Skeletal muscle satellite cell (primary cell): ENCODE measurements at regions not wholly inside any gene's neighbourhood (a gene's known extent, or its start where the extent isn't known, plus 50 kb on each side); places are given as distances from the start of the nearest gene placed in this dataset.
"Not testable (repeated sequence)": the region's sequence is repeated elsewhere in the genome, so short reads cannot be mapped to it uniquely, and the experiment has no call there.

Experiments
- H3K27me3 ChIP-seq: 2 replicates; pipeline ENCODE4 v1.7.0; 2013; ENCODE audit warnings: low read length; ENCODE audit not compliant: control insufficient read depth, insufficient read depth
- H3K36me3 ChIP-seq: 2 replicates; pipeline ENCODE4 v1.7.0; 2013; ENCODE audit warnings: mild to moderate bottlenecking, control low read depth, low read length; ENCODE audit not compliant: insufficient read depth
- H3K4me1 ChIP-seq: 2 replicates; pipeline ENCODE4 v1.7.0; 2013; ENCODE audit warnings: low read length; ENCODE audit not compliant: control insufficient read depth, insufficient read depth
- H3K4me2 ChIP-seq: 2 replicates; pipeline ENCODE4 v1.7.0; 2013; ENCODE audit warnings: mild to moderate bottlenecking, low read length
- H3K4me3 ChIP-seq: 2 replicates; pipeline ENCODE4 v1.7.0; 2013; ENCODE audit warnings: low read length
- H3K9ac ChIP-seq: 2 replicates; pipeline ENCODE4 v1.7.0; 2013; ENCODE audit warnings: mild to moderate bottlenecking, low read depth, low read length, moderate library complexity
- H3K9me3 ChIP-seq: replicated peaks from 2 replicates; pipeline ENCODE4 v1.7.0; 2013; ENCODE audit warnings: mild to moderate bottlenecking, control low read depth, low read length

GRCh38 chr10:109762555-109762954 lies 160.8 kb downstream of the XPNPEP1 start:
- H3K27me3 ChIP-seq, result no peaks in the 10 kb centered on the region
- no peak overlapping the region for H3K4me2 ChIP-seq
- no peak overlapping the region for H3K4me3 ChIP-seq
- H3K9ac ChIP-seq, result no peak overlapping the region
- no peaks in the 10 kb centered on the region for H3K36me3 ChIP-seq
- H3K4me1 ChIP-seq, result no peaks in the 10 kb centered on the region
- no peaks in the 10 kb centered on the region for H3K9me3 ChIP-seq

GRCh38 chr10:109757670-109758069 lies 165.6 kb downstream of the XPNPEP1 start:
- not testable (repeated sequence) for H3K36me3 ChIP-seq, H3K9me3 ChIP-seq, H3K4me3 ChIP-seq, H3K4me2 ChIP-seq, H3K4me1 ChIP-seq, H3K27me3 ChIP-seq, H3K9ac ChIP-seq

GRCh38 chr10:109746861-109747260 lies 176.4 kb downstream of the XPNPEP1 start:
- no peaks in the 10 kb centered on the region for H3K9me3 ChIP-seq
- no peak overlapping the region for H3K9ac ChIP-seq

GRCh38 chr10:109744020-109744419 lies 179.3 kb downstream of the XPNPEP1 start:
- H3K27me3 ChIP-seq, result no peaks in the 10 kb centered on the region
- no peaks in the 10 kb centered on the region for H3K36me3 ChIP-seq
- peak overlapping the region; percentile 29 for H3K4me3 ChIP-seq
- no peaks in the 10 kb centered on the region for H3K9me3 ChIP-seq
- peak overlapping the region; percentile 55 for H3K4me2 ChIP-seq
- peaks cover 52% of the 10 kb centered on the region for H3K4me1 ChIP-seq
- peak overlapping the region; percentile 41 for H3K9ac ChIP-seq

More at GRCh38 chr10:109746861-109747260, 176.4 kb downstream of the XPNPEP1 start:
- H3K27me3 ChIP-seq, result no peaks in the 10 kb centered on the region
- H3K36me3 ChIP-seq, result no peaks in the 10 kb centered on the region
- no peak overlapping the region for H3K4me2 ChIP-seq
- H3K4me3 ChIP-seq, result no peak overlapping the region
- H3K4me1 ChIP-seq, result peaks cover 28% of the 10 kb centered on the region

GRCh38 chr10:109743574-109743973 lies 179.7 kb downstream of the XPNPEP1 start:
- no peaks in the 10 kb centered on the region for H3K27me3 ChIP-seq
- H3K36me3 ChIP-seq, result no peaks in the 10 kb centered on the region
- H3K4me1 ChIP-seq, result peaks cover 52% of the 10 kb centered on the region
- H3K4me2 ChIP-seq, result peak overlapping the region; percentile 40
- no peak overlapping the region for H3K4me3 ChIP-seq
- peak overlapping the region; percentile 12 for H3K9ac ChIP-seq
- H3K9me3 ChIP-seq, result no peaks in the 10 kb centered on the region

GRCh38 chr10:109743146-109743545 lies 180.2 kb downstream of the XPNPEP1 start:
- Histone ChIP-seq H3K36me3 (no peaks in the 10 kb centered on the region), H3K4me2 (peak overlapping the region; percentile 40), H3K9ac (peak overlapping the region; percentile 12), H3K4me1 (peaks cover 52% of the 10 kb centered on the region), H3K27me3 (no peaks in the 10 kb centered on the region), H3K9me3 (no peaks in the 10 kb centered on the region), H3K4me3 (no peak overlapping the region)

- Histone ChIP-seq H3K4me2 (no peak overlapping the region), H3K9me3 (no peaks in the 10 kb centered on the region), H3K36me3 (no peaks in the 10 kb centered on the region), H3K27me3 (no peaks in the 10 kb centered on the region), H3K9ac (peak overlapping the region; percentile 14), H3K4me1 (peaks cover 52% of the 10 kb centered on the region), H3K4me3 (no peak overlapping the region)
These were observed 181.6 kb downstream of the XPNPEP1 start for GRCh38 chr10:109741712-109742111.

GRCh38 chr10:109740436-109740835 lies 182.9 kb downstream of the XPNPEP1 start:
- Histone ChIP-seq H3K4me1 (peaks cover 52% of the 10 kb centered on the region), H3K9ac (no peak overlapping the region), H3K27me3 (no peaks in the 10 kb centered on the region), H3K4me3 (no peak overlapping the region), H3K9me3 (no peaks in the 10 kb centered on the region), H3K4me2 (peak overlapping the region; percentile 57), H3K36me3 (no peaks in the 10 kb centered on the region)

- peaks cover 30% of the 10 kb centered on the region for H3K4me1 ChIP-seq
- H3K9me3 ChIP-seq, result no peaks in the 10 kb centered on the region
- H3K27me3 ChIP-seq, result no peaks in the 10 kb centered on the region
- no peak overlapping the region for H3K9ac ChIP-seq
- no peaks in the 10 kb centered on the region for H3K36me3 ChIP-seq
- no peak overlapping the region for H3K4me3 ChIP-seq
- H3K4me2 ChIP-seq, result no peak overlapping the region
These were observed 185.7 kb downstream of the XPNPEP1 start for GRCh38 chr10:109737626-109738025.

GRCh38 chr10:109737009-109737408 lies 186.3 kb downstream of the XPNPEP1 start:
- no peak overlapping the region for H3K9ac ChIP-seq
- H3K36me3 ChIP-seq, result no peaks in the 10 kb centered on the region
- no peaks in the 10 kb centered on the region for H3K27me3 ChIP-seq
- no peak overlapping the region for H3K4me2 ChIP-seq
- H3K4me1 ChIP-seq, result peaks cover 25% of the 10 kb centered on the region
- no peak overlapping the region for H3K4me3 ChIP-seq
- no peaks in the 10 kb centered on the region for H3K9me3 ChIP-seq

GRCh38 chr10:109735776-109736175 lies 187.5 kb downstream of the XPNPEP1 start:
- Histone ChIP-seq H3K4me1 (peaks cover 13% of the 10 kb centered on the region), H3K36me3 (no peaks in the 10 kb centered on the region), H3K27me3 (no peaks in the 10 kb centered on the region), H3K4me2 (no peak overlapping the region), H3K4me3 (no peak overlapping the region), H3K9me3 (no peaks in the 10 kb centered on the region), H3K9ac (no peak overlapping the region)

GRCh38 chr10:109732254-109732965 lies 190.9 kb downstream of the XPNPEP1 start:
- Histone ChIP-seq H3K9ac (no peak overlapping the region), H3K4me3 (no peak overlapping the region), H3K4me2 (no peak overlapping the region), H3K36me3 (no peaks in the 10 kb centered on the region), H3K4me1 (no peaks in the 10 kb centered on the region), H3K27me3 (no peaks in the 10 kb centered on the region), H3K9me3 (no peaks in the 10 kb centered on the region)
